ENCODE measurements at regions not wholly inside any gene's neighbourhood (a gene's known extent, or its start where the extent isn't known, plus 50 kb on each side); places are given as distances from the start of the nearest gene placed in this dataset.
A peak's percentile ranks its signal among the peaks of the same experiment; 100 is the strongest.

DNA sequence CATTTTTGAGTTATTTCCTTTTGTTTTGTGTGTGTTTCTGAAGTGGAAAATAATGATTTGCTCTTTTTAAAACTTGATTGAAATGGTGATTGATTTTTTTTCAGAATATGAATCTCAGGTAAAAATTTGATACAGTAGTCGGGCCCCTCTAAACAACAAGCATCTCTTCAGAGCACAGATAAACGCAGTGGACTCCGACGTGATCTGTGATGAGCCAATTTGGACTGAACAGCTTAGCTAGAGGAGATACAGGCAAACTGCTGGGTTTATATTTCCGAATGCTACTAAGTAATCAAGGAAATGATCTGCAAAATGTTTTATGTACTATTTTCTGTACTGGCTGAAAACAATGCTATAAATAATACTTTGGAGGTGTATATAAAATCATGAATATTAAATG lies 705.7 kb upstream of the RGS18 start:
- no peak for TF ChIP-seq MYC (IDR thresholded peaks at IDR 0.05; ENCODE audit: low read depth, low read length)
- TF ChIP-seq, protein P1, sequence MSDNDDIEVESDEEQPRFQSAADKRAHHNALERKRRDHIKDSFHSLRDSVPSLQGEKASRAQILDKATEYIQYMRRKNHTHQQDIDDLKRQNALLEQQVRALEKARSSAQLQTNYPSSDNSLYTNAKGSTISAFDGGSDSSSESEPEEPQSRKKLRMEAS (IDR thresholded peaks at IDR 0.05; ENCODE audit: low read depth, low read length): no peak
- TF ChIP-seq POLR2A (IDR thresholded peaks at IDR 0.05; ENCODE audit: extremely low read depth, insufficient read length): no peak
- TF ChIP-seq, protein P2, sequence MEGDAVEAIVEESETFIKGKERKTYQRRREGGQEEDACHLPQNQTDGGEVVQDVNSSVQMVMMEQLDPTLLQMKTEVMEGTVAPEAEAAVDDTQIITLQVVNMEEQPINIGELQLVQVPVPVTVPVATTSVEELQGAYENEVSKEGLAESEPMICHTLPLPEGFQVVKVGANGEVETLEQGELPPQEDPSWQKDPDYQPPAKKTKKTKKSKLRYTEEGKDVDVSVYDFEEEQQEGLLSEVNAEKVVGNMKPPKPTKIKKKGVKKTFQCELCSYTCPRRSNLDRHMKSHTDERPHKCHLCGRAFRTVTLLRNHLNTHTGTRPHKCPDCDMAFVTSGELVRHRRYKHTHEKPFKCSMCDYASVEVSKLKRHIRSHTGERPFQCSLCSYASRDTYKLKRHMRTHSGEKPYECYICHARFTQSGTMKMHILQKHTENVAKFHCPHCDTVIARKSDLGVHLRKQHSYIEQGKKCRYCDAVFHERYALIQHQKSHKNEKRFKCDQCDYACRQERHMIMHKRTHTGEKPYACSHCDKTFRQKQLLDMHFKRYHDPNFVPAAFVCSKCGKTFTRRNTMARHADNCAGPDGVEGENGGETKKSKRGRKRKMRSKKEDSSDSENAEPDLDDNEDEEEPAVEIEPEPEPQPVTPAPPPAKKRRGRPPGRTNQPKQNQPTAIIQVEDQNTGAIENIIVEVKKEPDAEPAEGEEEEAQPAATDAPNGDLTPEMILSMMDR (IDR thresholded peaks at IDR 0.05; ENCODE audit: low read depth, low read length): no peak
- no peak for DNase-seq (ENCODE audit: low read depth)
- no peak overlapping the region for H3K4me3 ChIP-seq (ENCODE audit: low read depth, low read length)

DNA sequence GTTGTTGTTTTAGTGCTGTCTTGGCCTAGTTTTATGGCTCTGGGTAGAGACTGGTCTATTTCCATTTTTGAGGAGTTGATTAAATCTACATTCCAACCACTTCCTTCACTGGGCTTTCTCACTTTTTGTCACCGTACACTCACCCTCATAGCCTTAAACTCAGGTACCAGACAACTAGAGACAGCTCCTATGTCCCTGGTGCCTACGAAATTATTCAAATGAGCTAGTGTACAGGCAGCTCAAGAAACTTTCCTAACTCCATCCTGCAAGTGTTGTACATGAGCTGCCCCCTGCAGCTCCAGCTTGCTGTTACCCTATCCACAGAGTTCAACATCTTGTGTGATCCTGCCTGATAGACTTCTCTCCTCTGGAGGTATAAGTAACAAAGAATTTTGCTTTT lies 704.8 kb upstream of the RGS18 start:
- TF ChIP-seq POLR2A (IDR thresholded peaks at IDR 0.05; ENCODE audit: extremely low read depth, insufficient read length): no peak
- TF ChIP-seq, protein P1 (IDR thresholded peaks at IDR 0.05; ENCODE audit: low read depth, low read length): no peak
- no peak overlapping the region for H3K4me3 ChIP-seq (ENCODE audit: low read depth, low read length)
- DNase-seq (ENCODE audit: low read depth): peak; percentile 2

DNA sequence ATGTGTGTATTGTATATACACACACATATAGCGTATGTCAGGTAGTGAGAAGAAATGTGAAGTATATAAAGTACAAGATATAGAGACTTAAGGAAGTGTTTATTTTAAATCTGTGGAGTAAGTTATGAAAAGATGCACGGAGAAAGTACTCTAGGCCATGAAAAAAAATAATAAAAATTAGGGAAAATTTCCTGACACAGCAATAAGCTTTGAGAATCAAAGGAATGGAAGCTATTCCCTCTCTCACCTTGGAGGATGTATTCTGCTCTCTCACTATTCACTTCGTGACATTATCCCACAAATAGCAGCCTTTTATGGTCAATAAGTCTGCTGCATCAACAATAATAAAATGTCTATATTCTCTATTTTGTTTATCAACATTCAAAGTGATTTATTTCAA lies 700.4 kb upstream of the RGS18 start:
- no peak for DNase-seq (ENCODE audit: low read depth)
- TF ChIP-seq, protein P2 (IDR thresholded peaks at IDR 0.05; ENCODE audit: low read depth, low read length): no peak
- TF ChIP-seq POLR2A (IDR thresholded peaks at IDR 0.05; ENCODE audit: extremely low read depth, insufficient read length) (no peak), MYC (IDR thresholded peaks at IDR 0.05; ENCODE audit: low read depth, low read length) (no peak)
- TF ChIP-seq, protein P1 (IDR thresholded peaks at IDR 0.05; ENCODE audit: low read depth, low read length): no peak
- H3K4me3 ChIP-seq (ENCODE audit: low read depth, low read length): no peak overlapping the region

DNA sequence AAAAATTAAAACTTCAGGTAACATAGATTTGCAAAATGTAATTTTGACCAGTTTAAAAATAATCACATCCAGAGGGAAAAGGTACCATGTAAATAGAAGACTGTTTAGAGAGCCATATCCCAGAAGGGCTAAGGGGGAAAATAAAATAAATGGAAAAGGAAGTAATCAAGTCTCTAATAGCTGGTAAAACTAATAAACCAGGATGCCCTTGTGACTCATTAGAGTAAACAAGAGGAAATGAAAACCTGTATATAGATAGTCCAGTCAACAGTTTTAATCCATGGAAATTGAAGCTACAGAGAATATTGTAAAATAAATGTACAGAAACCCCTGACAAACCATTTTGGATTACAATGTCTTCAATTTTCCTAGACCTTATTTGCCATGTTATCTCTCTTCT lies 698.0 kb upstream of the RGS18 start:
- H3K4me3 ChIP-seq (ENCODE audit: low read depth, low read length): no peak overlapping the region
- TF ChIP-seq, protein P1 (IDR thresholded peaks at IDR 0.05; ENCODE audit: low read depth, low read length): no peak
- TF ChIP-seq POLR2A (IDR thresholded peaks at IDR 0.05; ENCODE audit: extremely low read depth, insufficient read length) (no peak), MYC (IDR thresholded peaks at IDR 0.05; ENCODE audit: low read depth, low read length) (no peak)
- TF ChIP-seq, protein P2 (IDR thresholded peaks at IDR 0.05; ENCODE audit: low read depth, low read length): no peak

DNA sequence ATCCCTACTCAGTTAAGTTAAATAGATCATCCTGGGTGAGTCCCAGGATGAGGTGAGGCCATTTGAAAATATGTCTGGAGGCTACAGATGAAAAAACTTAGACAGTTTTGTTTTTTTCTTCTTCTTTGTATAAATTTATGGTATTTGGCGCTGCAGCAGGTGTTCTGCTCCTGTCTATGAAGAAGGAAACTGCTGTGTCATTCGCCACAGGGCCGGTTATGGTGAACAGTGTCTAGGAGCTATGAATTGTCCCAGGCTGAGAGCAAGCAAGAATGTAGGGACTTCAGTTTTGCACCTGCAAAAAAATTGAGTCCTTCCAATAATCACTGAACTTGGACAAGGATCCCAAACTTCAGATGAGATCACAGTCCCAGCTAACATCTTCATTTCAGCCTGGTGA lies 674.3 kb upstream of the RGS18 start:
- DNase-seq (ENCODE audit: low read depth): no peak
- no peak overlapping the region for H3K4me3 ChIP-seq (ENCODE audit: low read depth, low read length)
- TF ChIP-seq, protein P2 (IDR thresholded peaks at IDR 0.05; ENCODE audit: low read depth, low read length): no peak
- no peak for TF ChIP-seq MYC (IDR thresholded peaks at IDR 0.05; ENCODE audit: low read depth, low read length)
- TF ChIP-seq POLR2A (IDR thresholded peaks at IDR 0.05; ENCODE audit: extremely low read depth, insufficient read length): no peak
- TF ChIP-seq, protein P1 (IDR thresholded peaks at IDR 0.05; ENCODE audit: low read depth, low read length): no peak

More for the DNA sequence above, 698.0 kb upstream of the RGS18 start:
- no peak for DNase-seq (ENCODE audit: low read depth)

DNA sequence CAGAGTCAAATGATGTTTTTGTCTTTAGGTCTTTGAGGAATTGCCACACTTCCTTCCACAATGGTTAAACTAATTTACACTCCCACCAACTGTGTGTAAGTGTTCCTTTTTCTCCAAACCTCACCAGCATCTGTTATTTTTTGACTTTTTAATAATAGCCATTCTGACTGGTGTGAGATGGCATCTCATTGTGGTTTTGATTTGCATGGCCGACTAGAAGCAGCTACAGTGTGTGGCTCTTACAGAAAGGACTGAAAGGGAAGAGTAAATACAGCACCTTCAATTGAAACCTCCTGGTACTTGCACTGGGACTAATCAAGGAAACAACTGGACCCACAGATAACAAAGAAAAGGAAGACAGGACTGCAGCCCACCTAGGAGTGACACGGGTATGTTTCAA lies 668.0 kb upstream of the RGS18 start:
- H3K4me3 ChIP-seq (ENCODE audit: low read depth, low read length): no peak overlapping the region
- TF ChIP-seq, protein P1 (IDR thresholded peaks at IDR 0.05; ENCODE audit: low read depth, low read length): no peak
- TF ChIP-seq, protein P2 (IDR thresholded peaks at IDR 0.05; ENCODE audit: low read depth, low read length): no peak
- no peak for TF ChIP-seq POLR2A (IDR thresholded peaks at IDR 0.05; ENCODE audit: extremely low read depth, insufficient read length)
- no peak for TF ChIP-seq MYC (IDR thresholded peaks at IDR 0.05; ENCODE audit: low read depth, low read length)
- DNase-seq (ENCODE audit: low read depth): no peak

Measured in NB4 (cell line).